COLO829 (cell line): ENCODE measurements at regions not wholly inside any gene's neighbourhood (a gene's known extent, or its start where the extent isn't known, plus 50 kb on each side); places are given as distances from the start of the nearest gene placed in this dataset.

Source experiments
- DNase-seq: peaks from one replicate; pipeline ENCODE4 v3.0.0; 2012; ENCODE audit warnings: low spot score

DNA sequence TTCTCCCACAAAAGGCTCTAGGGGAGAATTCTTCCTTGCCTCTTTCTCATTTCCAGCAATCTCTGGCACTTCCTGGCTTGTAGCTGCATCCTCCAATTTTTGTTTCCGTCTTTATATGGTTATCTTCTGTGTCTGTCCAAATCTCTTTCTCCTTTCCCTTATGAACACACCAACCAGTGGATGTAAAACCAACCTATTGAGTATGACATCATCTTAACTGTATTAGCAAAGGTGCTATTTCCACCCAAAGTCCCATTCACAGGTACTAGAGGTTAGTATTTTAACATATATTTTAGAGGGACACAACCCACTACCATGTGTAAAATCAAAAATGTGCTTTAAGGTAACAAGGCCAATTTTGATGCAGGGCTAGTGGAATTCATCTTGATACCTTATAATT lies 129.0 kb downstream of the RAP2A start:
- no peak for DNase-seq

DNA sequence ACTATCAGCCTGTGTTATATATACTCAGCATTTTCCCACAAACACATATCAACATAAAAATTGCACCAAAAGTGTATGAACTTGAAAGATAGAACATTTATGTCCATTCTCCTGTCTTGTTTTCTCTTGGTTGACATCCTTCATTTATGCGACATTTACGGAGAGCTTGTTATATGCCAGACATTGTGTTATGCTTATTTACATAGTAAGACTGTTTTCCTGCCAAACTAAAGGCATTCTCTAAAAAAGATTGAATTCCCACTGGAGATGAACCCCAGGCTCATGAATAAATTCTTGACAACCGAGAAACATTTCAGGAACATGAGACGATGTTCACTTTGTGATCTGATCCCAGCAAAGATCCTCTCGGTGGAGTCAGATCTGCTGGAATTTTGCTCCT lies 131.0 kb downstream of the RAP2A start:
- DNase-seq: no peak

GRCh38 chr13:97565906-97566305 lies 131.9 kb downstream of the RAP2A start:
- no peak for DNase-seq

DNA sequence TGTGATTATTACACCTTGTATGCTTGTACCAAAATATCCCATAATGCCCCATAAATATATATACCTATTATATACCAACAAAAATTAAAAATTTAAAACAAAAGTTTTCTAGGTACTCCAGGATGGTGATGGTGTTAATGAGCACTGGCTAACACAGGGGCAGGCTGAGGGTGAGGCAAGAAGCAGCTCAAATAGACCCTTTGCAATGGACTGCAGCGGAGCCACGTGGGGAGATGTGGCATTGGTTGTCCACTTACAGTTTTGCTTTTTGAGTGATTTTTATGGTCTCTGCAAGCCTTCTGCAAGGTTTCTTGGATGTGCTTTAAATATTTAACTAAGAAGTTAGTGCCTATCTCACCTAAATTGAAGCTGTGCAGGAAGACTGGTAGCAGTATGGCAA lies 132.9 kb downstream of the RAP2A start:
- DNase-seq: no peak

- no peak for DNase-seq
Observed at GRCh38 chr13:97567510-97568243, 133.7 kb downstream of the RAP2A start.

GRCh38 chr13:97568850-97569249 lies 134.9 kb downstream of the RAP2A start:
- no peak for DNase-seq

DNA sequence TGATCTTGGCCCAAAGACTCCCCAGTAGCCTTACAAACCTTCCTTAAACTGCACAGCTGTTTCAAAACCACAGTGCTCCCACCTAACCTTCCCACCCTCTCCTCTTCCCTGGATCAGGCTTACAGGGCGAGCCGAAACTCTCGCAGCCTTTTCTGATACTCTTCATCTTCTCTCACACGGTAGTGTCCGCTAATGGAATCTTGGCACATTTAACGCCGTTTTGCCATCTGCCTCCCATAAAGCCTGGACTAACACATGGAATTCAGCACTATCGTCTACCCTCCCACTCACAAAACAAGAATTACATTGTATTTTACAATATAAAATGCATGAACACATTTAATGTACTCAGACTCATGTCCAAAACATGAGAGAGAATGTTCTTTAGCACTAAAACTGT lies 135.9 kb downstream of the RAP2A start:
- no peak for DNase-seq

DNA sequence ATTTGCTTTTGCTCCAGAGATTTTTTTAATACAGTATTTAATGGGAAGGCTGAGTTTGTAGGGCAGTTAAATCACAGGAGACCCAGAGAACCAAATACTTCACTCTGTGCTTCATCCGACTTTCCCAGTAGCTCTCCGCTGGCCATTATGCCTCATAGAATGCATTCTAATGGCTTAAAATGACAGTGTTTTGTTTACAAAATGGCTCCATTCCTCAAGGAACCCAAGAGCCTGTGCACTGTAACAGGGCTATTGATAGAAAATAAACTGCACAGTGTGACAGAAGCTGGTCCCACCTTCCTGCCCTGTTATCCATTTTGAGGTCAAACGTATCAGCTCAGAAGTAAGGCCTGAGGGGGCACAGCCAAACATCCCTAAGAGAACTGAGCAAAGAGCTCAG lies 136.5 kb downstream of the RAP2A start:
- no peak for DNase-seq

DNA sequence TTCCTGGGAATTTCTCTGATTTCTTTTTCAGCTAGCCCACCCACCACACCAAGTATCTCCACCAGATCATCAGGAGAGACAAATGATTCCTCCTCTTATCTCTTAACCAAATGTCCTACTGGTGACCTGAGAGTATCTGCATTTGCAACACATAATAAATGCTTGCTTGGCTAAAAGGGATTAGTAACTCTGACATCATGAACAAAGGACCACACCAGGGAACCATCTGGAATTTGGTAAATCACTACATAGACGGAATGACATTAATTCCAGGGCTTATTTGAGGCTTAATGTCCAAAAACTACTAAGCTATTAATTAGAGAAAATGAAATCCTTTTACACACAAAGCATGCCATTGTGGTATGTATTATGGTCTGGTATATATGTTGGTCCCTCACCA lies 139.0 kb downstream of the RAP2A start:
- no peak for DNase-seq

- DNase-seq: peak; percentile 26
Observed at GRCh38 chr13:97574926-97575325, 141.0 kb downstream of the RAP2A start.

- DNase-seq: no peak
Observed at GRCh38 chr13:97577026-97577425, 143.1 kb downstream of the RAP2A start.

- DNase-seq: no peak
Observed at GRCh38 chr13:97582170-97582569, 148.2 kb downstream of the RAP2A start.

GRCh38 chr13:97583907-97584497 lies 150.0 kb downstream of the RAP2A start:
- no peak for DNase-seq

GRCh38 chr13:97586941-97587340 lies 153.0 kb downstream of the RAP2A start:
- no peak for DNase-seq

GRCh38 chr13:97588993-97589392 lies 155.0 kb downstream of the RAP2A start:
- DNase-seq: no peak

DNA sequence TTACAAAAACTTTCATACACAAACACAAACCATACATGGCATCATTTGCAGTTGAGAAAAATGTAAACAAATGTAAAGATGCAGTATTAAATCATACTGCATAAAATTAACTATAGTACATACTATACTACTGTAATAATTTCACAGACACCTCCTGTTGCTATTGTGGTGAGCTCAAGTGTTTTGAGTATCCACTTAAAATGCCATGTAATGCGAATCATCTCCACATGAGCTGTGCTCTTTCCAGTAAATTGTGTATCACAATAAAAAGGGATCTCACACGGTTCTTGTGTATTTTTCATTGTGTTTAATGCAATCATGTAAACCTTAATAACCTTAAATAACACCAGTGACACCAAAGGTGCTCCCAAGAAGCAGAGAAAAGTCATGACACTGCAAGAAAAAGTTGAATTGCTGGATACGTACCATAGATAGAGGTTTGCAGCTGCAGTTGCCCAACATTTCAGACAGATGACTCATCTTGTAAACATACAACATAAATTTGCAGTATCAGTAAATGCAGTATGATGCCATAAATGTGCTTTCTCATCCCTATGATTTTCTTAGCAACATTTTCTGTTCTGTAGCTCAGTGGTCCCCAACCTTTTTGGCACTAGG lies 166.6 kb downstream of the RAP2A start:
- DNase-seq: peak; percentile 54

GRCh38 chr13:97615266-97615665 lies 181.3 kb downstream of the RAP2A start:
- no peak for DNase-seq

DNA sequence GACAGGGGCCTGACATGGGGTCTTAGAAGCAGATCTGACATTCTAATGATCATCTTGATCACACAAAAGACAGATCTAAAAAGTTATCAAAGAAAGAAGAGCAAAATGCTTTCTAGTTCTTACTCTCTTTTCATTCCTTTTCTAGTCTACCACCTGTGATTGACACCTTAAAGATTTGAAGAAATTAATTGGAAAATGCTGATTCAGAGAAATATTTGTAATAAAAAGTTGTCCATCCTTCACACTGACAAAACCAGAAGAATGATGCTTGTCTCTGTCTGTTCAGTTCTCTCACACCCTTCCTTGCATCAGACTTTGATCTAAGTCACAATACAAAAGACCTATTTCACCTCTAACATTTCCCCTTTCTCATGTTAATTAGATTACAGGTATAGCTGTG lies 182.4 kb downstream of the RAP2A start:
- no peak for DNase-seq

GRCh38 chr13:97621025-97621424 lies 187.1 kb downstream of the RAP2A start:
- no peak for DNase-seq

GRCh38 chr13:97621631-97622030 lies 187.7 kb downstream of the RAP2A start:
- no peak for DNase-seq

GRCh38 chr13:97627566-97627965 lies 193.6 kb downstream of the RAP2A start:
- DNase-seq: no peak

GRCh38 chr13:97629601-97630272 lies 195.8 kb downstream of the RAP2A start:
- DNase-seq: no peak

DNA sequence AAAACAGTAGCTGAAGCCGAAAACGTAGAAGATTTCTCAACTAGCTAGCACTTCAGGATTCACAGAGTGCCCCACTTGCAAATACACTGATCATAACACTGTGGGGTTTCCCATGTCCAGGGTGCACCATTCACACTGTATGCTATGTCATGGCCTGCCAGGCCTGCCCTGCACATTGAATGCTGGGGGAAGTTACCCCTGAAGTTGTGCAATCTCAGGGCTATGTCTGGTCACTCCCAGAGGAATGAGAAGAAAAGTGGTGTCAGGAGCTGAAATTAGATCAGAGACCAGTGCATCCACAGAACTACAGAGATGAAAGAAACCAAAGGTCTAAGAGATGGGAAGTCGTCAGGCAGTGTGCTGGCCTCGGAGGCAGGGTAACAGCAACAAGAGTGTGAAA lies 196.8 kb downstream of the RAP2A start:
- DNase-seq: no peak
